SK-N-SH (cell line): ENCODE measurements at regions not wholly inside any gene's neighbourhood (a gene's known extent, or its start where the extent isn't known, plus 50 kb on each side); places are given as distances from the start of the nearest gene placed in this dataset.

Experiments
- CTCF ChIA-PET: fragments of 300-600, 350-600 bp; formaldehyde crosslinking; extraction: SDS; loops from one replicate; lab custom pipeline; 2021; lab: Yijun Ruan, JAX
- POLR2A ChIA-PET: fragments of 350-600 bp; sonication (Branson Sonifier 250); formaldehyde crosslinking; extraction: SDS; loops from one replicate; lab custom pipeline; 2020; ENCODE audit warnings: antibody characterized with exemption, inconsistent platforms; lab: Yijun Ruan, JAX
- DNase-seq: peaks from one replicate; pipeline ENCODE4 v3.0.0; 2012
- H2AFZ ChIP-seq: fragments of 200-600 bp; sonication (generic); 2 replicates; pipeline ENCODE4 v1.8.1; 2016; ENCODE audit warnings: antibody characterized with exemption, mild to moderate bottlenecking, low read depth
- H3F3A ChIP-seq: fragments of 200-600 bp; sonication (generic); replicated peaks from 2 replicates; pipeline ENCODE3; 2016; ENCODE audit warnings: antibody characterized with exemption, mild to moderate bottlenecking; ENCODE audit not compliant: insufficient read depth
- H3K27ac ChIP-seq, 2 experiments: fragments of 200-500 bp in 1 of 2; fragments of 200-600 bp in 1 of 2; sonication (Bioruptor generic) in 1 of 2; sonication (generic), shearing (Covaris generic) in 1 of 2; 2 replicates each; pipeline versions ENCODE4 v1.5.1 to v1.6.1; 2014 to 2016; ENCODE audit warnings: low read depth in 2 of 2, inconsistent platforms in 1 of 2, low read length in 1 of 2, mild to moderate bottlenecking in 1 of 2, mixed read lengths in 1 of 2
- H3K27me3 ChIP-seq: fragments of 200-600 bp; sonication (generic), shearing (Covaris generic); 2 replicates; pipeline ENCODE4 v1.6.1; 2016; ENCODE audit warnings: mixed run types; ENCODE audit not compliant: insufficient read depth
- H3K36me3 ChIP-seq, 2 experiments: fragments of 200-500 bp in 1 of 2; fragments of 200-600 bp in 1 of 2; sonication (Bioruptor generic) in 1 of 2; sonication (generic) in 1 of 2; replicated peaks in 1 of 2; 2 replicates each; pipeline versions ENCODE3 to v1.5.1; 2014 to 2016; ENCODE audit warnings: low read length in 1 of 2, mild to moderate bottlenecking in 1 of 2; ENCODE audit not compliant: insufficient read depth in 2 of 2, control insufficient read depth in 1 of 2
- H3K4me1 ChIP-seq, 2 experiments: fragments of 200-500 bp in 1 of 2; fragments of 200-600 bp in 1 of 2; sonication (Bioruptor generic) in 1 of 2; sonication (generic), shearing (Covaris generic) in 1 of 2; 2 replicates each; pipeline versions ENCODE4 v1.5.1 to v1.6.1; 2014 to 2016; ENCODE audit warnings: low read depth in 1 of 2, low read length in 1 of 2, mixed run types in 1 of 2; ENCODE audit not compliant: insufficient read depth in 2 of 2, control insufficient read depth in 1 of 2
- H3K4me2 ChIP-seq: fragments of 200-600 bp; sonication (generic), shearing (Covaris generic); 2 replicates; pipeline ENCODE4 v1.6.1; 2017; ENCODE audit warnings: mixed run types
- H3K4me3 ChIP-seq, 2 experiments: fragments of 200-500 bp in 1 of 2; fragments of 200-600 bp in 1 of 2; sonication (Bioruptor generic) in 1 of 2; sonication (generic), shearing (Covaris generic) in 1 of 2; 2 replicates each; pipeline versions ENCODE4 v1.5.1 to v1.8.1; 2014 to 2016; ENCODE audit warnings: low read depth in 2 of 2, inconsistent platforms in 1 of 2, low read length in 1 of 2, mild to moderate bottlenecking in 1 of 2, mixed read lengths in 1 of 2, moderate library complexity in 1 of 2
- H3K79me2 ChIP-seq: fragments of 200-600 bp; sonication (generic); 2 replicates; pipeline ENCODE4 v1.8.1; 2017; ENCODE audit warnings: mild to moderate bottlenecking; ENCODE audit not compliant: insufficient read depth
- H3K9ac ChIP-seq: fragments of 200-600 bp; sonication (generic); 2 replicates; pipeline ENCODE4 v1.6.1; 2017; ENCODE audit warnings: mixed run types
- H3K9me2 ChIP-seq: fragments of 200-600 bp; sonication (generic); 2 replicates; pipeline ENCODE4 v1.6.1; 2017; ENCODE audit warnings: mixed run types
- H3K9me3 ChIP-seq: fragments of 200-600 bp; sonication (generic); 2 replicates; pipeline ENCODE4 v1.6.1; 2017; ENCODE audit warnings: mixed run types, mild to moderate bottlenecking, moderate library complexity
- H4K20me1 ChIP-seq: fragments of 200-600 bp; sonication (generic); 2 replicates; pipeline ENCODE4 v1.6.1; 2017; ENCODE audit warnings: mild to moderate bottlenecking, mixed run types; ENCODE audit not compliant: insufficient read depth
- EZH2phosphoT487 ChIP-seq: fragments of 200-600 bp; sonication (generic); IDR thresholded peaks from 2 replicates; pipeline ENCODE4 v1.6.1; 2017; ENCODE audit warnings: low read depth, mixed run types, mild to moderate bottlenecking, antibody characterized with exemption, moderate library complexity, borderline replicate concordance
- FOSL2 ChIP-seq: IDR thresholded peaks from 2 replicates; pipeline ENCODE4 v1.4.0; 2012; ENCODE audit warnings: low read depth, mild to moderate bottlenecking, moderate library complexity, borderline replicate concordance
- GABPA ChIP-seq: IDR thresholded peaks from 2 replicates; pipeline ENCODE4 v1.4.0; 2012; ENCODE audit warnings: low read depth, mild to moderate bottlenecking
- JUND ChIP-seq: IDR thresholded peaks from 2 replicates; pipeline ENCODE4 v1.4.0; 2012
- MEF2A ChIP-seq: IDR thresholded peaks from 2 replicates; pipeline ENCODE4 v1.4.0; 2012; ENCODE audit warnings: low read depth, borderline replicate concordance
- POLR2AphosphoS5 ChIP-seq: IDR thresholded peaks from 2 replicates; pipeline ENCODE4 v1.6.1; 2012; ENCODE audit warnings: low read depth, low read length
- RAD21 ChIP-seq: IDR thresholded peaks from 2 replicates; pipeline ENCODE4 v1.6.1; 2012; ENCODE audit warnings: mild to moderate bottlenecking, low read length
- RCOR1 ChIP-seq: fragments of 150-350 bp; IDR thresholded peaks from 2 replicates; pipeline ENCODE4 v1.6.1; 2017; ENCODE audit warnings: antibody characterized with exemption, low read length
- SIN3A ChIP-seq: IDR thresholded peaks from 2 replicates; pipeline ENCODE4 v1.6.1; 2012; ENCODE audit warnings: low read depth, mild to moderate bottlenecking, low read length, moderate library complexity, borderline replicate concordance
- SMC3 ChIP-seq: IDR thresholded peaks from 2 replicates; pipeline ENCODE4 v1.6.1; 2012; ENCODE audit warnings: low read depth, low read length, improper control_type of control experiment
- WGBS: methylation state at CpG from one replicate; pipeline ENCODE4 v1.1.6; 2017; ENCODE audit warnings: low lambda C conversion rate; 5-methylcytosine and 5-hydroxymethylcytosine counted together
- TF ChIP-seq, protein P1 (sequence below): IDR thresholded peaks from 2 replicates; pipeline ENCODE4 v1.4.0; 2012; ENCODE audit warnings: low read depth, borderline replicate concordance
- TF ChIP-seq, protein P2 (sequence below): IDR thresholded peaks from 2 replicates; pipeline ENCODE4; 2012
- TF ChIP-seq, protein P3 (sequence below): fragments of 150-350 bp; IDR thresholded peaks from 2 replicates; pipeline ENCODE4 v1.6.1; 2017; ENCODE audit warnings: antibody characterized with exemption, low read length, low read depth, borderline replicate concordance

GRCh38 chr4:131547506-131547981, 1601.5 kb upstream of the PCDH10 start (continued):
- no peak for TF ChIP-seq RAD21
- no peak for TF ChIP-seq GABPA
- no peak for TF ChIP-seq SIN3A
- no peak for TF ChIP-seq RCOR1
- TF ChIP-seq, protein P1, sequence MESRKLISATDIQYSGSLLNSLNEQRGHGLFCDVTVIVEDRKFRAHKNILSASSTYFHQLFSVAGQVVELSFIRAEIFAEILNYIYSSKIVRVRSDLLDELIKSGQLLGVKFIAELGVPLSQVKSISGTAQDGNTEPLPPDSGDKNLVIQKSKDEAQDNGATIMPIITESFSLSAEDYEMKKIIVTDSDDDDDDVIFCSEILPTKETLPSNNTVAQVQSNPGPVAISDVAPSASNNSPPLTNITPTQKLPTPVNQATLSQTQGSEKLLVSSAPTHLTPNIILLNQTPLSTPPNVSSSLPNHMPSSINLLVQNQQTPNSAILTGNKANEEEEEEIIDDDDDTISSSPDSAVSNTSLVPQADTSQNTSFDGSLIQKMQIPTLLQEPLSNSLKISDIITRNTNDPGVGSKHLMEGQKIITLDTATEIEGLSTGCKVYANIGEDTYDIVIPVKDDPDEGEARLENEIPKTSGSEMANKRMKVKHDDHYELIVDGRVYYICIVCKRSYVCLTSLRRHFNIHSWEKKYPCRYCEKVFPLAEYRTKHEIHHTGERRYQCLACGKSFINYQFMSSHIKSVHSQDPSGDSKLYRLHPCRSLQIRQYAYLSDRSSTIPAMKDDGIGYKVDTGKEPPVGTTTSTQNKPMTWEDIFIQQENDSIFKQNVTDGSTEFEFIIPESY, result no peak
- TF ChIP-seq SMC3, result no peak
- TF ChIP-seq FOSL2, result no peak
- TF ChIP-seq JUND, result no peak

GRCh38 chr4:131551306-131551705, 1597.8 kb upstream of the PCDH10 start:
- no peaks in the 10 kb centered on the region for H3K4me1 ChIP-seq
- TF ChIP-seq POLR2AphosphoS5 (no peak), FOSL2 (no peak), EZH2phosphoT487 (no peak), GABPA (no peak), MEF2A (no peak)
- TF ChIP-seq, protein P2, sequence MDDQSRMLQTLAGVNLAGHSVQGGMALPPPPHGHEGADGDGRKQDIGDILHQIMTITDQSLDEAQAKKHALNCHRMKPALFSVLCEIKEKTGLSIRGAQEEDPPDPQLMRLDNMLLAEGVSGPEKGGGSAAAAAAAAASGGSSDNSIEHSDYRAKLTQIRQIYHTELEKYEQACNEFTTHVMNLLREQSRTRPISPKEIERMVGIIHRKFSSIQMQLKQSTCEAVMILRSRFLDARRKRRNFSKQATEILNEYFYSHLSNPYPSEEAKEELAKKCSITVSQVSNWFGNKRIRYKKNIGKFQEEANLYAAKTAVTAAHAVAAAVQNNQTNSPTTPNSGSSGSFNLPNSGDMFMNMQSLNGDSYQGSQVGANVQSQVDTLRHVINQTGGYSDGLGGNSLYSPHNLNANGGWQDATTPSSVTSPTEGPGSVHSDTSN, result no peak
- TF ChIP-seq, protein P1, result no peak
- TF ChIP-seq, protein P3, sequence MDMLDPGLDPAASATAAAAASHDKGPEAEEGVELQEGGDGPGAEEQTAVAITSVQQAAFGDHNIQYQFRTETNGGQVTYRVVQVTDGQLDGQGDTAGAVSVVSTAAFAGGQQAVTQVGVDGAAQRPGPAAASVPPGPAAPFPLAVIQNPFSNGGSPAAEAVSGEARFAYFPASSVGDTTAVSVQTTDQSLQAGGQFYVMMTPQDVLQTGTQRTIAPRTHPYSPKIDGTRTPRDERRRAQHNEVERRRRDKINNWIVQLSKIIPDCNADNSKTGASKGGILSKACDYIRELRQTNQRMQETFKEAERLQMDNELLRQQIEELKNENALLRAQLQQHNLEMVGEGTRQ, result no peak
- no peak for DNase-seq
- no peak overlapping the region for H3K4me2 ChIP-seq
- WGBS, result 41% methylated on average over 1 of the region's 1 CpG
- H2AFZ ChIP-seq, result no peak overlapping the region
- POLR2A ChIA-PET, result no interaction called here
- no peaks in the 10 kb centered on the region for H3F3A ChIP-seq
- no peaks in the 10 kb centered on the region for H4K20me1 ChIP-seq
- no peaks in the 10 kb centered on the region for H3K36me3 ChIP-seq
- no peaks in the 10 kb centered on the region for H3K27me3 ChIP-seq
- no peak overlapping the region for H3K27ac ChIP-seq
- no peaks in the 10 kb centered on the region for H3K79me2 ChIP-seq
- H3K4me3 ChIP-seq, result no peak overlapping the region
- H3K9ac ChIP-seq, result no peak overlapping the region
- H3K9me2 ChIP-seq, result no peaks in the 10 kb centered on the region
- CTCF ChIA-PET, result no interaction called here
- H3K9me3 ChIP-seq, result no peaks in the 10 kb centered on the region
